ENCODE measurements at regions not wholly inside any gene's neighbourhood (a gene's known extent, or its start where the extent isn't known, plus 50 kb on each side); places are given as distances from the start of the nearest gene placed in this dataset.
"Not testable (repeated sequence)": the region's sequence is repeated elsewhere in the genome, so short reads cannot be mapped to it uniquely, and the experiment has no call there.

DNA sequence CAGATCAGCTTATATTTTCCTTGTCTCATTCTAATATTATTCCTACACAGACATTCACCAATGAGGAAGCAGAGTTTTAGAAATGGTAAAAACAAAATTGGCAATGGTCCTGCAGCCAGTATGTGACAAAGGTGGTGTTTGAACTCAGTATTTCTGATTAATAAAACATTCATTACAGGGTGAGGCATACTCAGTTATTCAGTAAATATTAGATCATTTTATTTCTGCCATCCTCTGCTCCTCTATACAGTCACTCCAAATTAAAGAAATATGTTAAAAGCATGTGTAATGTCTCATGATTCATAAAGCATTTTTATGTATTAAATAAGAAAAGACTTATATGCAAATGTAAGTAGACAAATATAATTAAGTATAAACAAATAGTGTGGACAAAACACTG lies 684.6 kb upstream of the ACO1 start:
- DNase-seq, result no peak

DNA sequence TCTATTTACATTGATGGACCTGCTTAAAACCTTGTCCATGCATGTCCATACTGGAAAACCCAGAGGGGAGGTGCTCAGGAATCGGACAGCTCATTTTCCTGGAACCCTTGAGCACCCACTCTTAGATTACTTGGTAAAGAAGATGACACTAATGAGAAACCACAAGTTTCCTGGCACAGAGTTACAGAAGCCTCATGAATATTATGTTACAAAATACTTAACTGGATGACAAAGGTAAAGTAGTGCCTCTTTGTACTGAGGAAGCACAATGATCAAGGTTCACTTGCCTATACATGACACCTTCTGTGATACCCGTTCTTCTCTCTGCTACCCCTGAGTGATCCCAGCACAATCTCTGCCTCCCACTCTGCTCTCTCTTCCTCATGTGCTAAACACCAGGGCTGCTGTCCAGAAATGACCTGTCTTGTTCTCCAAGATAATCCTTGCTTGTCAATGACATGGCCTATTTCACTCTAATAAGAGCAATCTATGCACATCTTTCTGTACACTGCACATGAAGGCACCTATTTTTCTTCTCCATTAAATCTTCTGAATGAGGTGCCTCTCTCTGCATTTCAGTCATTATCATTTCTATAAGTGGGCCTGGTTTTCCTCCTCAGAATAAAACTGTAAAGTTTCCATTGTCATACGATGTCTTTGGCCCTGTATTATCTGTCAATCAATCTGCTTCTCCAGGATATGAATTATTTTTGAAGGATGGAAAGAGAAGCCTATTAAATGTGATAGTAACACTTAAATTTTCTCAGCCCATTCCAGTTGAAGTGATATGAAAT lies 684.0 kb upstream of the ACO1 start:
- no peak for DNase-seq

DNA sequence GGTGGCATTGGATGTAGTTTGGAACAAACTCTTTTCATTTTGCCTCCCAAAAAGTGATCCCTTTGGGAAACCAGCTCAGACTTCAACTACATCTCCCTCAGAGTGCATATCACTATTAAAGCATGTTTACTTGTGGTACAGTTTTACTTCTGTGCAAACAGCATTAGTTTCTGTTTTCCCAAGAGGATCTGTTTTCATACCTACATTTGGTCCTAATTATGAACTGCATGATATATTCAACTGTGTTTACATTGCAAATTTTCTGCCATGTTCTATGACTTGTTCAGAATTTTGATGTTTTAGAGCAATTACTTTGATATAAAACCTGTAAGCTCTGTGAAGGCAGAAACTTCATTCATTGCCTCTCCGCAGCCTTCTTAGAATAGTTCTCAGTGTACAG lies 681.5 kb upstream of the ACO1 start:
- DNase-seq, result no peak

DNA sequence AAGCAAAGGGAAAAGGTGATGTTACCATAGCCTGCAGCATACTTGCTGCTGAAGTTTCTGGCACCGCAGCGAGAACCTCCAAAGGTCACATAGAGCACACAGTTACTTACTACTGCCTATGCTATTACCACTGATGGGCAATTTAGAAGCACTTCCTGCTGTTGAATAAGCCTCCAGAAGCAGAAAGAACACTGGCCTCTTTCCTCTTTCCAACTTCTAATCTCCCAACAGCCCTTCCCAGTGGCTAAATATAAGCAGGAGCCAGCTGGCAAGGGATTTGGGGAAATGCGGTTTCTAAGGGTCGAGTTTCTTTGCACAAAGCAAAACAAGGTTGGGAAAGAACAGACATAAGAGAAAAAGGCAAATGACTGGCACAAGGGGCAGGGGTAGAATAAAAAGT lies 669.2 kb upstream of the ACO1 start:
- DNase-seq, result no peak

DNA sequence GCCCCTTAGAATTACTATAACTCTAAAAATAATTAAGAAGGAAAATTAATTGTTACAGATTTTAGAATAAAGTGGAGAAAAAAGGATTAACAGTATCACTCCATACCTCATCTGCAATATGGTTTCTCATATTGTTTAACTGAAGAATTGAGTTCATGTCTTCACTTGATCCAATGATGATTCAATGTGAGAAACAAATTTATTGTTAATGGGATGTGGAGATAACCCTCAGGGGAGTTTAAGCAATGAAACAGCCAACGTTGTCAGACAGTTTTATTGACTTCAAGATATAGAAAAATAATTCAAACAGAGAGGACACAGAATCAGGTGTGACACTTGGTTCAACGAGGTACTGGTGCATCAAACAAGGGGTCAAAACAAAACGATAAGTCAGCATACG lies 665.2 kb upstream of the ACO1 start:
- DNase-seq, result no peak

DNA sequence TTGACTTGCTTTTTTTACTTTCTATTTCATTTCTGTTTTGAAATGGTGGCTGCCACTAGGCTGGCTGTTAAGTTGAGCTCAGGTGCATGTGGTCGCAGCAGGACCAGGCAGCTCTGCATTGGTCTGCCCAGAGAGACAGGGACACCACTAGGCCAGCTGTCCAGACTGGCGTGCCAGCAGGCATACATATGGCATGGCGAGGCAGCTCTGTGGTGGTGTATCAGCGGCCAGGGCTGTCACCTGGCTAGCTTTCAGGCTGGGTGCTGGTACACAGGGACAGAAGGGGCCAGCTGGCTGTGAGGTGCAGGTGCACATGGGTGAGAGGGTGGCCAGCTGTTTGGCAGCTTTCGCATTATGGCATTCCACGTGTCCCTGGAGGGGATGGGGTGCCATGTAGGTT lies 654.0 kb upstream of the ACO1 start:
- no peak for DNase-seq

DNA sequence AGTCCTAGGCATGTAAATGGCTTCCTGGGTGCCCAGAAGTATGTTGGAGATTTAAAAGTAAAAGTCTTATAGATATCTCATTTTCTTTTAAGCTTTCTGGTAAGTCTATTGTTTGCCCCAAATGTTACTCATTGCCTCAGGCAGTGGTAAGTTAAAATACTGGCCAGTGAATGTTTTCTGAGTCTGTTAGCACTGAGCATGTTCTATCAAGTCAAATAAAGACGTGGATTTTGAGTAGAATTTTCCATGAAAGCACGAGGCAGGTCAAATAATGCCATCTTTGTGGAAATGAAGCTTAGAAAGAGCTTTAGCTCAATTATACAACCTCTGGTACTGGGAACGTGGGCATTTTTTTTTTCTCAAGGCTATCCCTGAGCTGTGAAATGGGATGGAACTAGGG lies 651.3 kb upstream of the ACO1 start:
- DNase-seq, result no peak

DNA sequence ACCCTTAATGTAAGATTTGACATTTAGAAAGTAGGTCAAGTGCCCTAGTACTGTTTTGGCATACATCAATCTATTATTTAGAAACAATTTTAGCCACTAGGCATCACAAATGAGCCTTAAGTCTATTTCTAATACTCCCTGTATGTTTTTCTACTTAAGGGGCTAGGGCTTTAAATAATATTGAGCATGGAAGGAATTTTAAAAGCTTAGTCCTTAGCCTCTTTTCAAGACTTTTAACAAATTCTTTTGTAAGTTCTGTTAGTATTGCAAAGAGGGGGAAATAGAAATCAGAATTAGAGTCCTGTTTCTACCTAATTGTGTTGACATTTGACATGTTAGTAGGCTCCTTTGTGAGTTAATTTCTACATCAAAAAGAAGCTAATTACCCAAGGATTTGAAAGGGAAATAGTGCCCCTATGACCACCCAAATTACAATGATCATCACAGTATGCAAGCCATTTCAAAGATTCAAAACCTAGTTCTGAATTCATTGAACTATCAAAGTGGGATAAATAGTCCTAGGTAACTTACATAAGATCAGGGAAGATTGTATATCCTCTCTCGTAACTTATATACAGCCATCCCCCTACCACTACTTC lies 647.8 kb upstream of the ACO1 start:
- DNase-seq, result no peak

DNA sequence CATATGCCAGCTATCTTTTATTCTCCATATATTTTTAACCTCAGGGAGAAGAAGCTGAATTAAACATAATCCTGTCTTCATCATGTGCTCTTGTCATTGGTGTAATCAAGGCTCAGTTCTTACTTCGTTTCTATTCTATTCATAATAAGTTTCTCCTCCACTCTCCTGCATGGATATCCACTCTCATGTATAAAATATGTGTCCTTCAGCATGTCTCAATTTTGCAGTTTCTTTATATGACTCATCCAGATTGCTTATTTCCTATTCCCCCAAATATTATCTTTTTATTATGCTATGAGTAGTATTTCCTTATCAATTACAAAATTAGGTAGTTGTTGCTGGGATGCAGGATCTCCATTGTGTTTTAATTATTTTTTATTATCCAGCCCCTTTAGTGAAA lies 643.7 kb upstream of the ACO1 start:
- no peak for DNase-seq

DNA sequence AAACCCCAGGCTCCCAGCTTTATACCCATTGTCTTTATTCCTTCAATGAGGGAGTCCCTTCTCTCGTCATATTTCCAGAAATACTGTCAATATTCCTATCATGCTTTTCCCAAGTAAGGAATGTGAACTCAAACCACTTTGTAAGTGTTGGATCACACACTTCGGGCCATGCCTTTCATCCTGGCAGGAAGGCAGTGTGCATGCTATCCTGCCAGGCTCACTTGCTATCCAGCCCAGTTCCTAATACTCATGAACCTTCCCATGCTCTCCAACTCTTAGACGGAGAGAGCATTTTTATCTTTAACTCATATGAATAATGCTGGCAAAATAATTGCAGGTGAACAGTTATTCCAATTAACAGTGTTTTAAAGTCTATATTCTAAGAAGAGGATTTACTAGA lies 639.9 kb upstream of the ACO1 start:
- no peak for DNase-seq

DNA sequence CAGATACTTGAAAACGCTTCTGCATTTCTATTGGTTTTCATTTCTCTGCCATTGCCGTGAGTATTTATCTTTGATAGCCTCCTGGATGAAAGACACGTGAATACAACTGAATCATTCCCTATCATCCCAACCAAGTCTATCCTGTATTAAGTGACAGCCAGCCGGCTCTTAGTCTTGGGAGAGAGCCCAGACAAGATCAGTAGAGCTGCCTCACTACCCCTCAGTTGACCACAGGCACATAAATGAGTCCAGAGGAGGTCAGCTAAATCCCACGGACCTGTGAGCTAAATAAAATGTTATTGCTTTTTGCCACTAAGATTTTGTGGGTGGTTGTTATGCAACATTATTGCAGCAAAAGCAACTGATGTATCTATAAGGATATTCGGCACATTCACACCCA lies 639.0 kb upstream of the ACO1 start:
- DNase-seq, result no peak

DNA sequence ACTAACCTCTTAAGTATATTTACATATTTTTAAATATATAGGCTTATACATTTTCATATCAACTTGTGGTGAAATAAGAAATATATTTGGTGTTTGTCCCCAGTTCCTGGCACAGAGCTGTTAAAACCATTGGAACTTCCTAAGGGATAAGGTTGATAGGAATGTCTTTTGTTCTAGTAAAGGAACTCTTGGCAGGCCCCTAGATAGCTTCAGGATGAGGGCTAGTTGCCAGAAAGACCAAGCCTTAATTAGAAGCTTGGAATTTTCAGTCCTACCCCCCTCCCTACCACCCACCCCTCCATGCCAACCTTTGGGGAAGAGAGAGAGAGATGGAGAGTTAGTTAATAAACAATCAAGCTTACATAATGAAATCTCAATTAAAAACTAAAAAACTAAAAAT lies 638.6 kb upstream of the ACO1 start:
- no peak for DNase-seq

DNA sequence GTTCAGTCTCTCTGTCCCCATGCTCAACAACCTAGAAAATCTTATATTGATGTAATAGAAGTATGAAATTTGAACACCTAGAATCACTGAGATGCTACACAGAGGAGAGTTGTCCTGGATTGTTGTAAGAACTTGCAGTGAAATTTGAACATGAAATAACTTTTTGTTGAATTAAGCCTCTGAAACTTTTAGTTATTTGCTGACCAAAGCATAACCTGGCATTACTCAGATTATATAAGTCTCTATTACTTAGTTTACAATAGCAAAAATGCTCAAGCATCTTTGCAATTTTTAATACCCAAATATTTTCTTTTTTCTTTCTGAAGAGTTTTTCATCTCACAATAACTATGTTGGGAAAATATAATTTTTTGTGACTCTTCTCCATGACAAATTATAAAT lies 630.7 kb upstream of the ACO1 start:
- DNase-seq, result no peak

DNA sequence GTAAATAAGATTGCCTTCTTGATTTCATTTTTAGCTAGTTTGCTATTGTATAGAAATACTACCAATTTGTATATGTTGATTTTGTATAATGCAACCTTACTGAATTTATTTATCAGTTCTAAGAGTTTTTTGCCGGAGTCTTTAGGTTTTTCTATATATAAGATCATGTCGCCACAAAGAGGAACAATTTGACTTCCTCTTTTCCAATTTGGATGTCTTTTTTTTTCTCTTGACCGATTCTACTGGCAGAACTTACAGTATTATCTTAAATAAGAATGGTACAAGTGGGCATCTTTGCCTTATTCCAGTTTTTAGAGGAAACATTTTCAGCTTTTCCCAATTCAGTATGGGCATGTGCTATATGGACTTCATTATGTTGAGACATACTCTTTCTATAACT lies 624.7 kb upstream of the ACO1 start:
- DNase-seq, result no peak

DNA sequence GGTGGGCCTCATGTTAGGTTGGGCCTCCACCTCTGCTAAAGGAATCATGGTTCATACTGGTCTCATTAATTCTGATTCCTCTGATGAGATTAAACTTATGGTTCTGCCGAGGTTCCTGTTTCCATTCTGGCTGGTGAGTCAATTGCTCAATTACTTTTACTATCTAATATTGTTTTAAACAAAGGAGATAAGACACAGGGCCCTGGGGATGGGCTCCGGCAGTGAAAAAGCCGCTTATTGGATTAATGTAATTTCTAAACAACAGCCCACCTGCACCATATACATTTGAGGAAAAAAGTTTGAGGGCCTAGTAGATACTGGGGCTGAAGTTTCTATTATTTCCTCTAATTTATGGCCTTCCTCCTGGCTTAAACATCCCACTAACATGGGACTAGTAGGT lies 610.4 kb upstream of the ACO1 start:
- DNase-seq, result not testable (repeated sequence)

DNA sequence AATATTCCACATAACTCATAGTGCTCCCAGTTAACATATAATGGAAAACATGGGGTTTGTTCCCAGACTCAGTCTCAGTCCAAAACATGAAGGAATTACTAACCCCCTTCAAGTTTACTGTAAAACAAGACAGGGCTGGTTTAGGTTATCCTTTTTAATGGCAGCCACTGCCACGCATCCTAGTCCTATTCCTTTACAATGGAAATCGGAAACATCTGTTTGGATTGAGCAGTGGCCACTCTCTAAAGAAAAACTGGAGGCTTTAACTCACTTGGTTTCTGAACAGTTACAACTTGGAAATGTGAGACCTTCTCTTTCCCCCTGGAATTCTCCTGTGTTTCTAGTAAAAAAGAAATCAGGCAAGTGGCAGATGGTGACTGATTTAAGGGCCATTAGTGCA lies 609.9 kb upstream of the ACO1 start:
- no peak for DNase-seq

DNA sequence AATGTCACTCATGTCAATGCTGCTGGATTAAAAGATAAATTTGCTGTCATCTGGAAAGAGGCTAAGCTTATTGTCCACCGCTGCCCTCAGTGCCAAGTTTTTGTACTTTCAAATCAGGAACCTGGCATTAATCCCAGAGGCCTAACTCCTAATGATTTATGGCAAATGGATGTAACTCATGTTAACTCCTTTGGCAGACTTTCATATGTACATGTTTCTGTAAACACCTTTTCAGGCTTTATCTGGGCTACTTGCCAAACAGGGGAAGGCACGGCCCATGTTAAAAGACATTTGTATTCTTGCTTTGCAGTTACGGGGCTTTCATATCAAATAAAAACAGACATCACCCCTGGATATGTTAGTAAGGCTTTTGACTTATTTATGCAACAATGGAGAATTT lies 608.0 kb upstream of the ACO1 start:
- no peak for DNase-seq

DNA sequence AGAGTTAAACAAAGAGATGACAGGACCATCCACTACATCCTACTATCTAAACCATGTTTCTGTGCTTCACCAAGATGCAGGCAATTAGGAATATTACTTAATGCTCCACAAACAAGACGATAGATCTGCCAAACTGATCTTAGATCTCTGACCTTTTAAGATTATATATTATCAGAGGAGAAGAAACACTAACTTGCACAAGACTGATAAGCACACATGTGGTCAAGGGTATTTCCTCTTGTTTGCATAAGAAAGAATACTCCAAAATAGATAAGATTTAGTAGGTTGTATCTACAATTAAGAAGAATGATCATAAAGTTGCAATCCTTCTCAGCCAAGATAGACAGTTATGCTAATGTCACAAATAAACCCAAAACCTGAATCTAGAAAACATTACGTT lies 601.0 kb upstream of the ACO1 start:
- DNase-seq, result no peak

DNA sequence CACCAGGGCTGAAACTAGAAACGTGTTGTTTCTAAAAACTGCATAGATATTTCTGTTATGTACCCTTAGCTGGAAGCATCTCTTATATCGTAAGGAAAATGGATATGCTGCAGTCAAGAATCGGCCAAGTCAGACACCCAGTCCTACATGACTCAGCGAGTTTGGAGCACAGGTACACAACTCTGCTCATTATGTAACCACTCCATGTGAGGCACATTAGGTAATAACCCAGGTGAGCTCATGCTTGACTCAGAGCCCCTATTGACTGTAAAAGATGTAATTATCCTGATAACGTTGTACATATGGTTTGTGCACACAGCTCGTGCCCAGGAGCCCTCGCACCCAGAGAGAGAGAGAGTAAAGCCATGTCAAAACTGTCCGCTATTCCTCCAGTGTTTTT lies 593.7 kb upstream of the ACO1 start:
- no peak for DNase-seq

DNA sequence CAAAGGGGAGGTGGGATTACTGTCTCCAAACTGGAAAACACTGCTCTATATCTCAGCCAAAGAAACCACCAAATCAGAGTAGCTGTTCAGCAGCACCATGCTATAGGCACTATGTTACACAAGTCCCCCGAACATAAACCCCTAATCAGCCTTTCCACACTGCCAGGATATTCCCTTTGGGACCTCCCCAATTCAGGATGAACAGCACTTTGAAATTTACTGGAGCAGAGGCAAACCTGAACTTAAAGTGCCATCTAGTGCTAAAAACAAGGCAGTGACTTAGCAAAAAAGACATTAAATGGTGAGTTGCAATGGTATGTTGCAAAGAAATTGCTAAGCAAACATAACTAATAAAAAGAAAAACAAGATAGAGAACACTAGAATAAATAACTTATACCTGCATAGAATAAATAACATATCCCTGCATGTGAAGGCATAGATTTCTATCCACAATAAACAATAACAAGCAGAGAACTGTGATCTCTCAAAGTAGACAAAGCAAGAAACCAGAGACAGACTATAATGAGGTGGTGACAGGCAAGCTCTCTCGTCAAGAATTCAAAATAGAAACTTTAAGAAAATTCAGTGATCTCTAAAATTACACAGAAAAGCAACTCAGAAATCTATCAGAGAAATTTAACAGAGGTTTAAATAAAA lies 584.4 kb upstream of the ACO1 start:
- no peak for DNase-seq

DNA sequence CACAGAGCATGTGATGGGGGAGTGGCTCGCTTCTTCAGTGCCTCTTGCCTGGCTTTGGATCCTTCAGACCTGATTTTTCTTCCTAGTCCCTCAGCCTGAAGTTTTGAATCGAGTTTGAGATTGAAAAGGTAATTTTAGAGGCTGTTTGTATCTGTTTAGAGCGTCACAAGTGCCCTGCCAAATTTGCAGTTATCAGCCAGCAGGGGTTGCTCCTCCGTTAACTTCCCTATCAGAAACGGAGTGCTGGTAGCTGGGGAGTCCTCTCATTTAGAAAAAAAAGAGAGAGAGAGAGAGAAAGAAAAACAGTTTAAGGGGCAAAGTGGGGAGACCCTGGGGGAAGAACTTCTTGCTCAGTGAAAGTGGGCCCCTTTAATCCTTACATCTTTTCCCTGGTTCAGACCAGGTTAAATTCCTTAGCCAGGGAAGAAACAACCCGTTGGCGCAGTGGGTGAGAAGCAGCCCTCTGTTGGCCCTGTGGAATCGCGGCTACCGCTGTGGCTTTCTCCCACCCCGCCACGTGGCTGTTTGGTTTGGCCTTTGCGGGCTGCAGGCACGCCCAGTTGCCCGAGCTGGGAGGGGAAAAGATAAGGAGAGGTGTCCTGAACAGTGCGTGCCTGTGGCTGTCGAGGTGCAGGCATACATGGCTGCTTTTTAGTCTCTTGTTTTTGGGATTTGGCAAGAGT lies 576.7 kb upstream of the ACO1 start:
- DNase-seq, result no peak

DNA sequence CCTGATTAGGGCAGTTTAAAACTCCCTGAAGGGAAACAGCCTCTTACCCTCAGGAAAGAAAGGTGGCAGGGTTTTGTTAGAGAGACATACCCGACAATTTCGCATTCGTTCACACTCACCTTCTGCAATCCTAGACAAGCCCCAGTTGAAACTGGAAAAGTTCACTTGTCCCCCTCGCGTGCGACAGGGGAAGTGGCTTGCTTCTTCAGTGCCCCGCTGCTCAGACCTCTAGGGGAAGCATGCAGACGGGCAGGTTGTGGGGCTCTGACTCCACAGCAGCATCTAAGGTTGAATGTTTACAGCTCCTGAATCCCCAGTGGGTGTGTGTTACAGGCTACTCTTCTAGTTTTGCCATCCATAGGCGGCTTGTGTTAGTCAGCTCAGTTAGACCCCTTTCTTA lies 575.7 kb upstream of the ACO1 start:
- DNase-seq, result no peak

DNA sequence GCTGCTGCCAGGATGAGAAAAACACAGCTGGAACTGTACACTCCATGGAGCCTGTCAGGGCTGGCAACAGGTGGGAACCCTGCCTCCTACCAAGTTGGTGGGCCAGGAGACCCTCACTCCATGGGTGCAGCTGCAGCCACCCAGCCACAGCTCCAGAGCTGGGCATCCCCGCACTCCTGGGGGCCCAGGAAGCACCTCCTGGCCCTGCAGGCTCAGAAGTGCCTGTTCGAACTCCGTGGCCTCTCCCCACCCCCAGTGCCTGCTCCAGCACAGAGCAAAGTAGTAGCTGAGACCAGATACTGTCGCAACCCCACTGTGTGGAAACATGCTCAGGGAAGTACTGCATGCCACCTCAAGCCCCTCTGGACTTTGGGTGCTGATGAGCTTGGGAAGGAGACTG lies 564.0 kb upstream of the ACO1 start:
- no peak for DNase-seq

DNA sequence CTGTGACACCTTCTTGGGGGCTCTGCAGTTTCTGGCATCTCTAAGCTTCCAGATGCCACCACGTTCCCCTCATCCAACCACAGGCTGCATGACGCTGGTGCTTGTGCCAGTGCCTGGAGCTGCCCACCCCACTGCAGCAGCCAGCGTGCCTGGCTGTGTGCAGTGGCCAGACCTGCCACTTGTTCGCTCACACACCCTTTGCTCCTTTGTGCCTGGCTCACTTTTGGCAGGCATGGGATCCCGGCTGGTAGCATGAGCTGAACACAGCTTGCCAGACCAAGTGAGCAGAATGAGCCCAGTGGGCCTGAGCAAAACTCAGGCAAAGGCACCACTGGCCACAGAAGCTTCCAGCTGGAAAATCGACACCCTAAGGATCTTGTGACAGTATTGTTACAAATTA lies 562.9 kb upstream of the ACO1 start:
- no peak for DNase-seq
